ENCODE measurements at regions not wholly inside any gene's neighbourhood (a gene's known extent, or its start where the extent isn't known, plus 50 kb on each side); places are given as distances from the start of the nearest gene placed in this dataset.

DNA sequence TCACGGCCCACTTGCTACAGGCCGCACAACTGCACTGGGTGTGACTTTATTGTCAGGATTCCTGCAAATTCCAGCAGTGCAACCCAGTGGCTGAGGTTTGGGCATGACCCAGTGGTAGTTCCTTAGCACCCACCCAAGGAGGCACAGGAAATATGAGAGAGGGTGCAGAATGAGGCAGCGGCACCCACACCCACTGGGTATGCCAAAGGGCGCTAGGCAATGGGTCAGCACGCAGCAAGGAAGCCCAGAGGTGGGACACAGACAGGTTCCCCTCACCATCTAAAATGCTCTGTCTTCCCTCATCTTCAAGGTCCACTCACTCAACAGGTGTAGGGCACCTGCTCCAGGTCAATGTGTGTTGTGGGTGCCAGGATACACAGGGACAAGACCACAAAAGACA, 357.8 kb upstream of the MKI67 start:
- TF ChIP-seq CTCF (IDR thresholded peaks at IDR 0.05; ENCODE audit: borderline replicate concordance, extremely low read depth, low read length, poor library complexity, severe bottlenecking) (no peak), EZH2 (IDR thresholded peaks at IDR 0.05; ENCODE audit: borderline replicate concordance, low read depth, low read length, severe bottlenecking) (no peak)
